A549 (cell line): ENCODE measurements at regions not wholly inside any gene's neighbourhood (a gene's known extent, or its start where the extent isn't known, plus 50 kb on each side); places are given as distances from the start of the nearest gene placed in this dataset.

ENCODE experiments used
- ATAC-seq, 2 experiments: fragments of 200-7000 bp in 1 of 2; fragments of >200 bp in 1 of 2; cut with Nextera tagmentation in 1 of 2; cut with Tn5 transposase in 1 of 2; 3 replicates each; pipeline versions ENCODE4 v1.8.0 to v1.9.1; 2018 to 2020; ENCODE audit warnings: mild to moderate bottlenecking in 1 of 2, moderate library complexity in 1 of 2
- CTCF ChIA-PET: fragments of 300-600 bp; sonication (Branson Sonifier 250); formaldehyde crosslinking; extraction: SDS; loops from one replicate; lab custom pipeline; 2021; ENCODE audit warnings: antibody characterized with exemption, inconsistent platforms; lab: Yijun Ruan, JAX
- POLR2A ChIA-PET: fragments of 350-600 bp; formaldehyde crosslinking; extraction: SDS; loops from one replicate; lab custom pipeline; 2021; ENCODE audit warnings: antibody characterized with exemption, inconsistent platforms; lab: Yijun Ruan, JAX
- DNase-seq, 2 experiments: peaks; one replicate each; pipeline versions ENCODE4 v3.0.0 to v3.0.0-alpha.2; 2011 to 2016; ENCODE audit warnings: low read depth in 1 of 2, low spot score in 1 of 2
- FAIRE-seq: peaks from 2 replicates; lab custom pipeline; 2011; peaks lifted over from hg19 to GRCh38; lab: Jason Lieb, UNC
- H3K27ac ChIP-seq, 2 experiments: fragments of >200 bp; sonication (Bioruptor Twin); formaldehyde crosslinking; 3 replicates each; pipeline ENCODE4 v1.5.1; 2016 to 2017
- H3K4me1 ChIP-seq: fragments of >200 bp; sonication (Bioruptor Twin); formaldehyde crosslinking; 3 replicates; pipeline ENCODE4 v1.6.1; 2016
- H3K4me2 ChIP-seq: fragments of >200 bp; sonication (Bioruptor Twin); formaldehyde crosslinking; 3 replicates; pipeline ENCODE4 v1.6.1; 2016
- H3K4me3 ChIP-seq: fragments of >200 bp; sonication (Bioruptor Twin); formaldehyde crosslinking; 3 replicates; pipeline ENCODE4 v1.5.1; 2016
- H3K9me3 ChIP-seq: fragments of >200 bp; sonication (Bioruptor Twin); formaldehyde crosslinking; 3 replicates; pipeline ENCODE4 v1.6.1; 2016
- BHLHE40 ChIP-seq: IDR thresholded peaks from 2 replicates; pipeline ENCODE4 v1.6.1; 2012; ENCODE audit warnings: low read depth, low read length, inconsistent platforms
- CEBPB ChIP-seq, 2 experiments: fragments of >200 bp in 1 of 2; sonication (Bioruptor Twin) in 1 of 2; formaldehyde crosslinking in 1 of 2; IDR thresholded peaks; 2 replicates each; pipeline ENCODE4 v1.6.1; 2012 to 2016
- CHD2 ChIP-seq: fragments of 150-350 bp; IDR thresholded peaks from 2 replicates; pipeline ENCODE4 v1.6.1; 2014; ENCODE audit warnings: low read length; ENCODE audit not compliant: partially characterized antibody
- CTCF ChIP-seq: fragments of >200 bp; sonication (Bioruptor Twin); formaldehyde crosslinking; IDR thresholded peaks from 3 replicates; pipeline ENCODE4 v1.5.1; 2016
- E2F6 ChIP-seq: IDR thresholded peaks from 2 replicates; pipeline ENCODE4 v1.6.1; 2012; ENCODE audit warnings: low read depth, borderline replicate concordance
- EHMT2 ChIP-seq: fragments of 200-600 bp; sonication (generic); IDR thresholded peaks from 2 replicates; pipeline ENCODE4 v1.6.1; 2016; ENCODE audit warnings: antibody characterized with exemption, low read depth, mild to moderate bottlenecking, moderate library complexity
- EP300 ChIP-seq, 2 experiments: fragments of >200 bp; sonication (Bioruptor Twin); formaldehyde crosslinking; IDR thresholded peaks; 2 replicates in 1 of 2; 3 replicates in 1 of 2; pipeline ENCODE4 v1.6.1; 2016 to 2017
- FOSB ChIP-seq: fragments of 250-450 bp; sonication (Bioruptor Pico); IDR thresholded peaks from 2 replicates; pipeline ENCODE4 v1.5.0; 2020; ENCODE audit warnings: mild to moderate bottlenecking, moderate library complexity
- HES2 ChIP-seq: fragments of >200 bp; sonication (Bioruptor Twin); formaldehyde crosslinking; IDR thresholded peaks from 2 replicates; pipeline ENCODE4 v1.6.1; 2016
- HOXA7 ChIP-seq: fragments of 250-450 bp; sonication (Bioruptor Pico); IDR thresholded peaks from 2 replicates; pipeline ENCODE4 v1.5.0; 2020; ENCODE audit warnings: mild to moderate bottlenecking, moderate library complexity
- JUNB ChIP-seq: fragments of >200 bp; sonication (Bioruptor Twin); formaldehyde crosslinking; IDR thresholded peaks from 2 replicates; pipeline ENCODE4 v1.6.1; 2016
- KDM1A ChIP-seq: fragments of 200-600 bp; sonication (generic); IDR thresholded peaks from 2 replicates; pipeline ENCODE4 v1.6.1; 2016; ENCODE audit warnings: low read depth, mild to moderate bottlenecking
- KDM5A ChIP-seq: fragments of 200-600 bp; sonication (generic); IDR thresholded peaks from 2 replicates; pipeline ENCODE4 v1.6.1; 2016; ENCODE audit warnings: antibody characterized with exemption, mild to moderate bottlenecking
- MAFK ChIP-seq: fragments of 450-650 bp; IDR thresholded peaks from 2 replicates; pipeline ENCODE4 v1.6.1; 2014; ENCODE audit not compliant: partially characterized antibody
- MAX ChIP-seq: IDR thresholded peaks from 2 replicates; pipeline ENCODE4 v1.6.1; 2012
- MYC ChIP-seq: IDR thresholded peaks from 2 replicates; pipeline ENCODE4 v1.6.1; 2012; ENCODE audit warnings: mild to moderate bottlenecking, inconsistent platforms, low read length, improper control_type of control experiment, borderline replicate concordance
- NFE2L2 ChIP-seq: fragments of 150-350 bp; conservative IDR thresholded peaks from 2 replicates; pipeline ENCODE4 v1.6.1; 2014; ENCODE audit warnings: low read length
- NPAS2 ChIP-seq: fragments of 250-450 bp; sonication (Bioruptor Pico); IDR thresholded peaks from 2 replicates; pipeline ENCODE4 v1.8.0; 2022; ENCODE audit warnings: mild to moderate bottlenecking, moderate library complexity, borderline replicate concordance
- PHF8 ChIP-seq: fragments of 200-600 bp; sonication (generic); IDR thresholded peaks from 2 replicates; pipeline ENCODE4 v1.6.1; 2016; ENCODE audit warnings: low read depth, mild to moderate bottlenecking, antibody characterized with exemption, moderate library complexity, borderline replicate concordance
- RARB ChIP-seq: fragments of 250-450 bp; sonication (Bioruptor Pico); IDR thresholded peaks from 2 replicates; pipeline ENCODE4 v1.8.0; 2021; ENCODE audit warnings: mild to moderate bottlenecking, moderate library complexity
- RFX5 ChIP-seq: fragments of 450-650 bp; IDR thresholded peaks from 2 replicates; pipeline ENCODE4 v1.7.1; 2014; ENCODE audit warnings: antibody characterized with exemption, mild to moderate bottlenecking, moderate library complexity
- RNF2 ChIP-seq: fragments of 200-600 bp; sonication (generic); IDR thresholded peaks from 2 replicates; pipeline ENCODE4 v1.6.1; 2016; ENCODE audit warnings: low read depth, mild to moderate bottlenecking, antibody characterized with exemption, moderate library complexity, borderline replicate concordance
- ZC3H11A ChIP-seq: fragments of 450-650 bp; IDR thresholded peaks from 2 replicates; pipeline ENCODE4 v1.6.1; 2014; ENCODE audit warnings: antibody characterized with exemption, mild to moderate bottlenecking
- WGBS: methylation state at CpG from one replicate; pipeline ENCODE4 v1.1.6; 2017; ENCODE audit errors: missing lambda C conversion rate; 5-methylcytosine and 5-hydroxymethylcytosine counted together

- no peak for FAIRE-seq
- ChIA-PET POLR2A (no interaction called here), CTCF (no interaction called here)
- H3K27ac ChIP-seq: no peak overlapping the region
- no peak for ATAC-seq
- no peak for DNase-seq
- H3K9me3 ChIP-seq: no peaks in the 10 kb centered on the region
- TF ChIP-seq MAFK (no peak), KDM1A (no peak), NFE2L2 (no peak), NPAS2 (no peak), CEBPB (IDR thresholded peaks at IDR 0.05) (no peak), RFX5 (no peak), JUNB (no peak), EHMT2 (no peak), E2F6 (no peak)
- H3K4me3 ChIP-seq: no peak overlapping the region
- no peak overlapping the region for H3K4me2 ChIP-seq
- no peaks in the 10 kb centered on the region for H3K4me1 ChIP-seq
- 23% methylated on average over 7 of the region's 7 CpGs for WGBS
These were observed 359.0 kb downstream of the SEC23A start for GRCh38 chr14:38743966-38744584.

- H3K4me2 ChIP-seq: no peak overlapping the region
- no peaks in the 10 kb centered on the region for H3K9me3 ChIP-seq
- ATAC-seq (no peak; a peak in 1 of 6 replicates), DNase-seq (no peak), FAIRE-seq (no peak)
- TF ChIP-seq ZC3H11A (no peak), PHF8 (no peak), MYC (no peak), KDM5A (no peak), NFE2L2 (no peak), EP300 (IDR thresholded peaks at IDR 0.05) (no peak), RNF2 (no peak), FOSB (CRISPR knock-in tag) (no peak), JUNB (no peak), HES2 (no peak), CEBPB (IDR thresholded peaks at IDR 0.05) (no peak), BHLHE40 (no peak), HOXA7 (CRISPR knock-in tag) (no peak), CHD2 (no peak), CTCF (no peak), MAX (no peak), RARB (CRISPR knock-in tag) (no peak)
- H3K4me1 ChIP-seq: no peaks in the 10 kb centered on the region
- WGBS: 28% methylated on average over 12 of the region's 12 CpGs
- no peak overlapping the region for H3K27ac ChIP-seq
- H3K4me3 ChIP-seq: no peak overlapping the region
- POLR2A ChIA-PET: no interaction called here
- CTCF ChIA-PET: interaction anchor here (0.6 to 3.4 kb wide), 2 partner anchors 16 to 112 kb away, joined by 3 to 15 read pairs; no protein-coding TSS in a partner anchor
These were observed 365.2 kb downstream of the SEC23A start for GRCh38 chr14:38737686-38738407.
